GM23338 (cell line): ENCODE measurements at regions not wholly inside any gene's neighbourhood (a gene's known extent, or its start where the extent isn't known, plus 50 kb on each side); places are given as distances from the start of the nearest gene placed in this dataset.

ENCODE experiments used
- ATAC-seq: fragments of 200-7000 bp; cut with Tn5 transposase; 3 replicates; pipeline ENCODE4 v1.9.1; 2020
- DNase-seq: peaks from one replicate; pipeline ENCODE4 v3.0.0-alpha.2; 2015; ENCODE audit warnings: low spot score
- H2AFZ ChIP-seq: fragments of 200-600 bp; sonication (generic); 2 replicates; pipeline ENCODE4 v1.8.0; 2016; ENCODE audit warnings: antibody characterized with exemption, mild to moderate bottlenecking, moderate library complexity
- H3F3A ChIP-seq: fragments of 200-600 bp; sonication (generic); replicated peaks from 2 replicates; pipeline ENCODE4 v1.8.0; 2017; ENCODE audit warnings: antibody characterized with exemption, mixed run types, low read depth
- H3K27ac ChIP-seq: fragments of 200-600 bp; sonication (generic); 2 replicates; pipeline ENCODE4 v1.6.1; 2016; ENCODE audit warnings: low read depth
- H3K27me3 ChIP-seq: fragments of 200-600 bp; sonication (generic); 2 replicates; pipeline ENCODE4 v1.8.0; 2016; ENCODE audit warnings: mild to moderate bottlenecking, mixed run types, moderate library complexity; ENCODE audit not compliant: insufficient read depth
- H3K36me3 ChIP-seq: fragments of 200-600 bp; sonication (generic); 2 replicates; pipeline ENCODE4 v1.8.0; 2016; ENCODE audit warnings: mild to moderate bottlenecking; ENCODE audit not compliant: insufficient read depth
- H3K4me1 ChIP-seq: fragments of 200-600 bp; sonication (generic); 2 replicates; pipeline ENCODE4 v1.8.0; 2016; ENCODE audit warnings: mild to moderate bottlenecking, moderate library complexity; ENCODE audit not compliant: insufficient read depth
- H3K4me2 ChIP-seq: fragments of 200-600 bp; sonication (generic); 2 replicates; pipeline ENCODE4 v1.7.1; 2017; ENCODE audit warnings: mixed run types
- H3K4me3 ChIP-seq: fragments of 200-600 bp; sonication (generic); 2 replicates; pipeline ENCODE4 v1.6.1; 2016; ENCODE audit warnings: mixed run types
- H3K79me2 ChIP-seq: fragments of 200-600 bp; sonication (generic); replicated peaks from 2 replicates; pipeline ENCODE4 v1.8.0; 2017; ENCODE audit warnings: mild to moderate bottlenecking; ENCODE audit not compliant: insufficient read depth
- H3K9me2 ChIP-seq: fragments of 200-600 bp; sonication (generic); 2 replicates; pipeline ENCODE4 v1.8.0; 2017; ENCODE audit not compliant: insufficient read depth
- H4K20me1 ChIP-seq: fragments of 200-600 bp; sonication (generic); replicated peaks from 2 replicates; pipeline ENCODE4 v1.8.0; 2017; ENCODE audit warnings: mild to moderate bottlenecking; ENCODE audit not compliant: insufficient read depth
- H3K27ac Mint-ChIP-seq: 2 replicates; pipeline ENCODE4 v1.8.0; 2020; ENCODE audit warnings: inconsistent platforms, mild to moderate bottlenecking, moderate library complexity, mixed read lengths
- H3K27me3 Mint-ChIP-seq: 3 replicates; pipeline ENCODE4 v1.8.0; 2022; ENCODE audit warnings: low read depth, mild to moderate bottlenecking, moderate library complexity, mixed read lengths, inconsistent platforms; ENCODE audit not compliant: insufficient read depth, poor library complexity
- H3K36me3 Mint-ChIP-seq: 3 replicates; pipeline ENCODE4 v1.8.0; 2021; ENCODE audit warnings: low read depth, mild to moderate bottlenecking, inconsistent platforms, moderate library complexity, mixed read lengths
- H3K4me1 Mint-ChIP-seq: 3 replicates; pipeline ENCODE4 v1.8.0; 2020; ENCODE audit warnings: mild to moderate bottlenecking, inconsistent platforms, mixed read lengths
- H3K4me3 Mint-ChIP-seq: 3 replicates; pipeline ENCODE4 v1.8.0; 2021; ENCODE audit warnings: moderate library complexity, mild to moderate bottlenecking, inconsistent platforms, mixed read lengths
- H3K9me3 Mint-ChIP-seq: 3 replicates; pipeline ENCODE4 v1.8.0; 2020; ENCODE audit warnings: moderate library complexity, mild to moderate bottlenecking, inconsistent platforms, mixed read lengths
- CREB1 ChIP-seq: fragments of 250-450 bp; sonication (Bioruptor Pico); IDR thresholded peaks from 2 replicates; pipeline ENCODE4 v1.5.0; 2020; ENCODE audit warnings: low read depth, mild to moderate bottlenecking, moderate library complexity
- CTCF ChIP-seq, 2 experiments: fragments of 200-600 bp in 1 of 2; sonication (generic) in 1 of 2; conservative IDR thresholded peaks; 2 replicates each; pipeline versions ENCODE4 v1.5.1 to v1.6.1; 2016 to 2017; ENCODE audit warnings: antibody characterized with exemption in 2 of 2, low read depth in 2 of 2, mild to moderate bottlenecking in 2 of 2, moderate library complexity in 1 of 2
- EZH2phosphoT487 ChIP-seq: fragments of 200-600 bp; sonication (generic); IDR thresholded peaks from one replicate; pipeline ENCODE4 v1.8.1; 2018; ENCODE audit warnings: antibody characterized with exemption; ENCODE audit not compliant: unreplicated experiment
- JUNB ChIP-seq: IDR thresholded peaks from one replicate; pipeline ENCODE4 v1.6.1; 2016; ENCODE audit warnings: antibody characterized with exemption; ENCODE audit not compliant: unreplicated experiment
- NANOG ChIP-seq: IDR thresholded peaks from 2 replicates; pipeline ENCODE4 v1.6.1; 2016; ENCODE audit warnings: antibody characterized with exemption, borderline replicate concordance
- POLR2AphosphoS5 ChIP-seq: IDR thresholded peaks from 2 replicates; pipeline ENCODE4 v1.6.1; 2016; ENCODE audit warnings: antibody characterized with exemption, low read depth
- REST ChIP-seq: IDR thresholded peaks from one replicate; pipeline ENCODE4 v1.6.1; 2018; ENCODE audit warnings: antibody characterized with exemption; ENCODE audit not compliant: unreplicated experiment
- ZNF331 ChIP-seq: fragments of 250-450 bp; sonication (Bioruptor Pico); IDR thresholded peaks from 2 replicates; pipeline ENCODE4 v1.5.0; 2020; ENCODE audit warnings: low read depth, mild to moderate bottlenecking, moderate library complexity
- TF ChIP-seq, protein P1 (sequence below): IDR thresholded peaks from 2 replicates; pipeline ENCODE4 v1.6.1; 2016; ENCODE audit warnings: antibody characterized with exemption
- TF ChIP-seq, protein P2 (sequence below): fragments of 250-450 bp; sonication (Bioruptor Pico); IDR thresholded peaks from 2 replicates; pipeline ENCODE4 v1.5.0; 2020; ENCODE audit warnings: mild to moderate bottlenecking, moderate library complexity

- no peak for DNase-seq
Observed at GRCh38 chr6:102405860-102406259, 1012.4 kb downstream of the GRIK2 start.

More at GRCh38 chr6:102405860-102406259, 1012.4 kb downstream of the GRIK2 start:
- Histone ChIP-seq H3K79me2 (no peaks in the 10 kb centered on the region), H3K36me3 (no peaks in the 10 kb centered on the region), H2AFZ (no peak overlapping the region), H4K20me1 (no peaks in the 10 kb centered on the region), H3K4me3 (no peak overlapping the region), H3K4me1 (0 out of 2 replicates have a peak, but pooled peaks cover 6% of the 10 kb centered on the region), H3F3A (no peaks in the 10 kb centered on the region), H3K9me2 (no peaks in the 10 kb centered on the region), H3K27me3 (no peaks in the 10 kb centered on the region), H3K27ac (no peak overlapping the region), H3K4me2 (no peak overlapping the region)
- ATAC-seq = no peak
- TF ChIP-seq, protein P1, sequence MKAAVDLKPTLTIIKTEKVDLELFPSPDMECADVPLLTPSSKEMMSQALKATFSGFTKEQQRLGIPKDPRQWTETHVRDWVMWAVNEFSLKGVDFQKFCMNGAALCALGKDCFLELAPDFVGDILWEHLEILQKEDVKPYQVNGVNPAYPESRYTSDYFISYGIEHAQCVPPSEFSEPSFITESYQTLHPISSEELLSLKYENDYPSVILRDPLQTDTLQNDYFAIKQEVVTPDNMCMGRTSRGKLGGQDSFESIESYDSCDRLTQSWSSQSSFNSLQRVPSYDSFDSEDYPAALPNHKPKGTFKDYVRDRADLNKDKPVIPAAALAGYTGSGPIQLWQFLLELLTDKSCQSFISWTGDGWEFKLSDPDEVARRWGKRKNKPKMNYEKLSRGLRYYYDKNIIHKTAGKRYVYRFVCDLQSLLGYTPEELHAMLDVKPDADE = no peak
- TF ChIP-seq POLR2AphosphoS5 = no peak
- no peak for TF ChIP-seq EZH2phosphoT487
- TF ChIP-seq, protein P2, sequence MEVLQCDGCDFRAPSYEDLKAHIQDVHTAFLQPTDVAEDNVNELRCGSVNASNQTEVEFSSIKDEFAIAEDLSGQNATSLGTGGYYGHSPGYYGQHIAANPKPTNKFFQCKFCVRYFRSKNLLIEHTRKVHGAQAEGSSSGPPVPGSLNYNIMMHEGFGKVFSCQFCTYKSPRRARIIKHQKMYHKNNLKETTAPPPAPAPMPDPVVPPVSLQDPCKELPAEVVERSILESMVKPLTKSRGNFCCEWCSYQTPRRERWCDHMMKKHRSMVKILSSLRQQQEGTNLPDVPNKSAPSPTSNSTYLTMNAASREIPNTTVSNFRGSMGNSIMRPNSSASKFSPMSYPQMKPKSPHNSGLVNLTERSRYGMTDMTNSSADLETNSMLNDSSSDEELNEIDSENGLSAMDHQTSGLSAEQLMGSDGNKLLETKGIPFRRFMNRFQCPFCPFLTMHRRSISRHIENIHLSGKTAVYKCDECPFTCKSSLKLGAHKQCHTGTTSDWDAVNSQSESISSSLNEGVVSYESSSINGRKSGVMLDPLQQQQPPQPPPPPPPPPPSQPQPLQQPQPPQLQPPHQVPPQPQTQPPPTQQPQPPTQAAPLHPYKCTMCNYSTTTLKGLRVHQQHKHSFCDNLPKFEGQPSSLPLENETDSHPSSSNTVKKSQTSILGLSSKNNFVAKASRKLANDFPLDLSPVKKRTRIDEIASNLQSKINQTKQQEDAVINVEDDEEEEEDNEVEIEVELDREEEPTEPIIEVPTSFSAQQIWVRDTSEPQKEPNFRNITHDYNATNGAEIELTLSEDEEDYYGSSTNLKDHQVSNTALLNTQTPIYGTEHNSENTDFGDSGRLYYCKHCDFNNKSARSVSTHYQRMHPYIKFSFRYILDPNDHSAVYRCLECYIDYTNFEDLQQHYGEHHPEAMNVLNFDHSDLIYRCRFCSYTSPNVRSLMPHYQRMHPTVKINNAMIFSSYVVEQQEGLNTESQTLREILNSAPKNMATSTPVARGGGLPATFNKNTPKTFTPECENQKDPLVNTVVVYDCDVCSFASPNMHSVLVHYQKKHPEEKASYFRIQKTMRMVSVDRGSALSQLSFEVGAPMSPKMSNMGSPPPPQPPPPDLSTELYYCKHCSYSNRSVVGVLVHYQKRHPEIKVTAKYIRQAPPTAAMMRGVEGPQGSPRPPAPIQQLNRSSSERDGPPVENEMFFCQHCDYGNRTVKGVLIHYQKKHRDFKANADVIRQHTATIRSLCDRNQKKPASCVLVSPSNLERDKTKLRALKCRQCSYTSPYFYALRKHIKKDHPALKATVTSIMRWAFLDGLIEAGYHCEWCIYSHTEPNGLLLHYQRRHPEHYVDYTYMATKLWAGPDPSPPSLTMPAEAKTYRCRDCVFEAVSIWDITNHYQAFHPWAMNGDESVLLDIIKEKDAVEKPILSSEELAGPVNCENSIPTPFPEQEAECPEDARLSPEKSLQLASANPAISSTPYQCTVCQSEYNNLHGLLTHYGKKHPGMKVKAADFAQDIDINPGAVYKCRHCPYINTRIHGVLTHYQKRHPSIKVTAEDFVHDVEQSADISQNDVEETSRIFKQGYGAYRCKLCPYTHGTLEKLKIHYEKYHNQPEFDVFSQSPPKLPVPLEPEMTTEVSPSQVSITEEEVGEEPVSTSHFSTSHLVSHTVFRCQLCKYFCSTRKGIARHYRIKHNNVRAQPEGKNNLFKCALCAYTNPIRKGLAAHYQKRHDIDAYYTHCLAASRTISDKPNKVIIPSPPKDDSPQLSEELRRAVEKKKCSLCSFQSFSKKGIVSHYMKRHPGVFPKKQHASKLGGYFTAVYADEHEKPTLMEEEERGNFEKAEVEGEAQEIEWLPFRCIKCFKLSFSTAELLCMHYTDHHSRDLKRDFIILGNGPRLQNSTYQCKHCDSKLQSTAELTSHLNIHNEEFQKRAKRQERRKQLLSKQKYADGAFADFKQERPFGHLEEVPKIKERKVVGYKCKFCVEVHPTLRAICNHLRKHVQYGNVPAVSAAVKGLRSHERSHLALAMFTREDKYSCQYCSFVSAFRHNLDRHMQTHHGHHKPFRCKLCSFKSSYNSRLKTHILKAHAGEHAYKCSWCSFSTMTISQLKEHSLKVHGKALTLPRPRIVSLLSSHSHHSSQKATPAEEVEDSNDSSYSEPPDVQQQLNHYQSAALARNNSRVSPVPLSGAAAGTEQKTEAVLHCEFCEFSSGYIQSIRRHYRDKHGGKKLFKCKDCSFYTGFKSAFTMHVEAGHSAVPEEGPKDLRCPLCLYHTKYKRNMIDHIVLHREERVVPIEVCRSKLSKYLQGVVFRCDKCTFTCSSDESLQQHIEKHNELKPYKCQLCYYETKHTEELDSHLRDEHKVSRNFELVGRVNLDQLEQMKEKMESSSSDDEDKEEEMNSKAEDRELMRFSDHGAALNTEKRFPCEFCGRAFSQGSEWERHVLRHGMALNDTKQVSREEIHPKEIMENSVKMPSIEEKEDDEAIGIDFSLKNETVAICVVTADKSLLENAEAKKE = no peak
- no peak for TF ChIP-seq NANOG
- TF ChIP-seq JUNB = no peak
- no peak for TF ChIP-seq CTCF (conservative IDR thresholded peaks at IDR 0.05; ENCODE audit: low read depth in 2 of 2)
- no peak for TF ChIP-seq CREB1 (CRISPR knock-in tag)
- no peak for TF ChIP-seq REST
- TF ChIP-seq ZNF331 (CRISPR knock-in tag) = no peak
- no peak overlapping the region for H3K27ac Mint-ChIP-seq
- H3K4me3 Mint-ChIP-seq = no peak overlapping the region
- no peaks in the 10 kb centered on the region for H3K27me3 Mint-ChIP-seq
- H3K9me3 Mint-ChIP-seq = peaks cover 3% of the 10 kb centered on the region; the same call in 1 of the 3 replicates
- peaks cover 2% of the 10 kb centered on the region; the same call in 1 of the 3 replicates for H3K36me3 Mint-ChIP-seq
- H3K4me1 Mint-ChIP-seq = peaks cover 4% of the 10 kb centered on the region
